ENCODE measurements at regions not wholly inside any gene's neighbourhood (a gene's known extent, or its start where the extent isn't known, plus 50 kb on each side); places are given as distances from the start of the nearest gene placed in this dataset.

DNA sequence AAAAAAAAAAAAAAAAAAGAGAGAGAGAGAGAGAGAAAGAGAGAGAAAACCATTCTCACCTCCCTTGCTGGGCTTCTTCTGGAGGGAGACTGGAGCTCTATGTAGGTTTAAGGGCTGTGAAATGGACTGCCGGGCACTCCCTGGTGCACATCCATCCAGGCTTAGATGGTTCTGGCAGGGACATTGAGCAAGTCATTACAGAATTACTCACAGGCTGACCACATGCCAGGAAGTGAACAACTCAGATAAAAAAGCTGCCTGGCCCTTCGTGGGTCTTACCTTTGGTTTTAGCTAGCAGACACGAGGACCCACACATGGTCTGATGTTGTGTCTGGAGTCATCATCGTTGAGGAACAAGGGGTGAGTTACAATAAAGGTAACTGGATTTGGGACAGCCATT is 847.4 kb upstream of the EEF2KMT start:
- Mint-ChIP-seq H3K9me3 (peaks cover 19% of the 10 kb centered on the region), H3K4me3 (no peak overlapping the region)
- TF ChIP-seq, protein P1, sequence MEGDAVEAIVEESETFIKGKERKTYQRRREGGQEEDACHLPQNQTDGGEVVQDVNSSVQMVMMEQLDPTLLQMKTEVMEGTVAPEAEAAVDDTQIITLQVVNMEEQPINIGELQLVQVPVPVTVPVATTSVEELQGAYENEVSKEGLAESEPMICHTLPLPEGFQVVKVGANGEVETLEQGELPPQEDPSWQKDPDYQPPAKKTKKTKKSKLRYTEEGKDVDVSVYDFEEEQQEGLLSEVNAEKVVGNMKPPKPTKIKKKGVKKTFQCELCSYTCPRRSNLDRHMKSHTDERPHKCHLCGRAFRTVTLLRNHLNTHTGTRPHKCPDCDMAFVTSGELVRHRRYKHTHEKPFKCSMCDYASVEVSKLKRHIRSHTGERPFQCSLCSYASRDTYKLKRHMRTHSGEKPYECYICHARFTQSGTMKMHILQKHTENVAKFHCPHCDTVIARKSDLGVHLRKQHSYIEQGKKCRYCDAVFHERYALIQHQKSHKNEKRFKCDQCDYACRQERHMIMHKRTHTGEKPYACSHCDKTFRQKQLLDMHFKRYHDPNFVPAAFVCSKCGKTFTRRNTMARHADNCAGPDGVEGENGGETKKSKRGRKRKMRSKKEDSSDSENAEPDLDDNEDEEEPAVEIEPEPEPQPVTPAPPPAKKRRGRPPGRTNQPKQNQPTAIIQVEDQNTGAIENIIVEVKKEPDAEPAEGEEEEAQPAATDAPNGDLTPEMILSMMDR (conservative IDR thresholded peaks at IDR 0.05), result no peak

GRCh38 chr16:5938607-5939006 is 841.0 kb upstream of the EEF2KMT start:
- no peak overlapping the region for H3K4me3 Mint-ChIP-seq
- no peak overlapping the region for H3K27ac Mint-ChIP-seq (ENCODE audit: unreplicated experiment)
- H3K9me3 Mint-ChIP-seq, result peaks cover 20% of the 10 kb centered on the region
- peaks cover 2% of the 10 kb centered on the region for H3K27me3 Mint-ChIP-seq (ENCODE audit: low read depth)
- TF ChIP-seq, protein P1 (conservative IDR thresholded peaks at IDR 0.05), result no peak
- no peaks in the 10 kb centered on the region for H3K4me1 Mint-ChIP-seq
- no peaks in the 10 kb centered on the region for H3K36me3 Mint-ChIP-seq (ENCODE audit: low read depth)
- DNase-seq (ENCODE audit: low read depth, low spot score), result no peak

More for the DNA sequence above, 847.4 kb upstream of the EEF2KMT start:
- DNase-seq (ENCODE audit: low read depth, low spot score), result no peak
- no peaks in the 10 kb centered on the region for H3K36me3 Mint-ChIP-seq (ENCODE audit: low read depth)
- H3K27me3 Mint-ChIP-seq (ENCODE audit: low read depth), result peaks cover 2% of the 10 kb centered on the region
- no peak overlapping the region for H3K27ac Mint-ChIP-seq (ENCODE audit: unreplicated experiment)
- H3K4me1 Mint-ChIP-seq, result no peaks in the 10 kb centered on the region

DNA sequence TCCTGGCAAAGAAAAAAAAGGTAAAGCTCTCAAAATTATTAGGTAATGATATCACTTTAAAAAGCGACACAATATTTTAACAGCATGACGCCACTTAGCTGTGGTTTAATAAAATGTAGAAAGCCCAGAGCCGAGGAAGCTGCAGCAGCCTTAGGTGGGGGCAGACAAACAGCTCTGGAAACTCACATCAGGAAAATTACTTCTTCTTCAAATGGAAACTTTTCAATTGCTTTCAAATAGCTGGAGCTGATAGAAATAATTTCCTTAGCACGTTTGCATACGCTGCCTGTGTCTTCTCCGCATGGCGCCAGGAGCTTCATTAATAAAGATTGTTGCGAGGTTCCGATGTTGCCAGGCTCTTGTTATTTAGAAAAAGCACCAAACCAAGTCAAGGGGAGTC is 835.3 kb upstream of the EEF2KMT start:
- Mint-ChIP-seq H3K27ac (ENCODE audit: unreplicated experiment) (no peak overlapping the region), H3K9me3 (peaks cover 13% of the 10 kb centered on the region), H3K36me3 (ENCODE audit: low read depth) (peaks cover 2% of the 10 kb centered on the region), H3K4me1 (peaks cover 19% of the 10 kb centered on the region), H3K4me3 (no peak overlapping the region), H3K27me3 (ENCODE audit: low read depth) (peaks cover 2% of the 10 kb centered on the region)
- DNase-seq (ENCODE audit: low read depth, low spot score), result no peak
- TF ChIP-seq, protein P1 (conservative IDR thresholded peaks at IDR 0.05), result no peak

- peaks cover 2% of the 10 kb centered on the region for H3K36me3 Mint-ChIP-seq (ENCODE audit: low read depth)
- H3K27me3 Mint-ChIP-seq (ENCODE audit: low read depth), result peaks cover 26% of the 10 kb centered on the region
- no peak for DNase-seq (ENCODE audit: low read depth, low spot score)
- peaks cover 5% of the 10 kb centered on the region for H3K9me3 Mint-ChIP-seq
- H3K4me3 Mint-ChIP-seq, result no peak overlapping the region
- peaks cover 19% of the 10 kb centered on the region for H3K4me1 Mint-ChIP-seq
- TF ChIP-seq, protein P1 (conservative IDR thresholded peaks at IDR 0.05), result no peak
- no peak overlapping the region for H3K27ac Mint-ChIP-seq (ENCODE audit: unreplicated experiment)
Observed at GRCh38 chr16:5928476-5929065, 831.0 kb upstream of the EEF2KMT start.

- Mint-ChIP-seq H3K36me3 (ENCODE audit: low read depth) (no peaks in the 10 kb centered on the region), H3K4me3 (no peak overlapping the region), H3K4me1 (peaks cover 14% of the 10 kb centered on the region), H3K9me3 (peaks cover 5% of the 10 kb centered on the region), H3K27me3 (ENCODE audit: low read depth) (peaks cover 30% of the 10 kb centered on the region), H3K27ac (ENCODE audit: unreplicated experiment) (no peak overlapping the region)
- DNase-seq (ENCODE audit: low read depth, low spot score), result no peak
- TF ChIP-seq, protein P1 (conservative IDR thresholded peaks at IDR 0.05), result no peak
Observed at GRCh38 chr16:5925850-5926249, 828.3 kb upstream of the EEF2KMT start.
